GM19351 (cell line): ENCODE measurements at regions not wholly inside any gene's neighbourhood (a gene's known extent, or its start where the extent isn't known, plus 50 kb on each side); places are given as distances from the start of the nearest gene placed in this dataset.

ENCODE experiments used
- ATAC-seq: cut with Tn5 transposase; IDR thresholded peaks from one replicate; pipeline ENCODE4 v1.9.1; 2021; ENCODE audit warnings: mild to moderate bottlenecking, moderate library complexity; ENCODE audit not compliant: unreplicated experiment

GRCh38 chr9:115643948-115644727 is 509.5 kb upstream of the PAPPA start:
- ATAC-seq = no peak

- ATAC-seq = no peak
Observed at GRCh38 chr9:115649991-115650472, 503.6 kb upstream of the PAPPA start.

DNA sequence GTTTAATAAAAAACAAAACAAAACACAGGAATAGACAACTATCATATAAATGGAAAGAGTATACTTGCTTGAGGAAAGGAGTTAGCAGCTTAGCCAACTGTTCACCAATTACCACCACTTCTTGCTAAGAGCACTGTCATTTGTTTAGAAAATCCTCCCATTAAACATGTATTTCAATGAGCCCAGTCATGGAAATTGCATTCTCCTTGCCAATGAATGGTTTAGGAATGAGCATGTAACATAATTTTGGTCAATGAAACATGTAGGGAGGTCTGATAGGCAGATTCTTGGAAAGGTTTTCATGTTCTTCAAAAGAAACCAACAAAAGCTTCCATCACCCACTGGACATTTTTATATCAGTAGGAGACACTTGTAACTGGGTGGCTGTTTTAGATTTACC is 502.8 kb upstream of the PAPPA start:
- no peak for ATAC-seq

DNA sequence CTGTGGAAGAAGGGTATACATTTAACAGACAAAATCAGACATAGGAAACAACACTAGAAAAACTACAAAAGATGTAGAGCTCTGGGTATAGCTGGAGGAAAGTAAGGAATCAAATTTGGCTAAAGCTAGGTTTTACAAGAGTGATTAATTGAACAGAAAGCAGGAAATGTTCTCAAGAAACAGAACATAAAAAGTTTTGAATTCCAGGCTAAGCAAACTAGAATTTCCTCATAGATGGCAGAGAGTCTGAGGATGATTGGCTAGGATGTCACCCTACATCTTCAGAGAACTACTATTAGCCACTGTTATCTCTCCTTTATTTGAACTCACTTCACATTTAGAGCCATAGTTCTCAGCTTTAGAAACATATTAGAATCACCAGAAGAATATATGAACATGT is 502.1 kb upstream of the PAPPA start:
- no peak for ATAC-seq

DNA sequence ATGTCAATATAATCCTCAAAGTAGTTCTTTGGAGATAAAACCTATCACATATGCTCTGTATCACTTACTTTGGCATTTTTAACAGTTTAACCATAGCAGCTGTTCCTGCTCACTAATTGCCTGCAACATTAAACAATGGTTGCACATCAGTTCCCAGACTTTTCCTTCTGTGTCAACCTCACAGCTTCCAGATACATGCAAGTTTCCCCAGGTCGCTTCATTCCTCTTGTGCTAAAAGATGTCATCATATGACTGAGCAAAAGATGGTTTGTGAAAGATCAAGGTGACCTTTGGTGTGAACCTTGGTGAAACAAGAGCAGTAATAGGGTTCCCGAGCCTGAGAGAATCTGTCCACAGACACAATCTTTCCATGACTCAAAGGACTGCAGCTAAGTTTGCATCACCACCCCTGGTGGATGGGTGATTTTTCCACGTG is 500.4 kb upstream of the PAPPA start:
- no peak for ATAC-seq

DNA sequence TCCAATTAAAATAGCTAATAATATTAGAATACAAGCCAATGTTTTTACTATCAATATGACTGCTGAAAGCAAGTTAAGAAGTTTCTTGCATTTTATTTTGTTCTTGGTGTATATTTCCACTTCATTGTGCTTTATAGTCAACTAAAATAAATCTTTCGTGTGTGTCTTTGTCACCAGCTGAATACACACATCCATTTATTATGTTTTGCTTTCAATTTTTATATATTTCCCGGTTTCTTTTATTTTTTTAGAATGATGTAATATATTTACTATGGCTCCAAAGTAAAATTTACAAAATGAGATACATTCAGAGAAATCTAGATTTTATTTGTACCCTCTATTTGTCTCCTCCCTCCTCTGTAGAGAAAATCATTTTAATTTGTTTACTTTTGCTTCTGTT is 495.9 kb upstream of the PAPPA start:
- ATAC-seq = no peak

GRCh38 chr9:115665519-115665918 is 488.1 kb upstream of the PAPPA start:
- no peak for ATAC-seq

DNA sequence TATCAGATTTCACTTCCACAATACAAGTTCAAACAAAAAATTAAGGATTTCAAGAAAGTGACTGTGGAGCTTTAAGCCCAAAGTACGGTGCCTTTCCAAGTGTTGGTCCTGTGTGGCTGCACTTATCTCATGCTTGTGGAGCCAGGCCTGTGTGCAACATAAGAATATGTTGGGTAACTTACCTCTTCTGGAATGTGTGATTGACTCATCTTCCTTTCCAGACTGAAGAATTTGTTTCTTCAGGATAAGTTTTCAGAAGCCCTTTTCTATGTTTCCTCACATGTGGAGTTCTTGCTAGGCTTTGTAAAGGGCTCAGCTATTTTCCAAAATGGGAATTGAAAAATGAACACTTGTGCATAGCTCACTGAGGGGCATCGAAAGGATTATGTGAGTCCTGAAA is 485.1 kb upstream of the PAPPA start:
- ATAC-seq = no peak

DNA sequence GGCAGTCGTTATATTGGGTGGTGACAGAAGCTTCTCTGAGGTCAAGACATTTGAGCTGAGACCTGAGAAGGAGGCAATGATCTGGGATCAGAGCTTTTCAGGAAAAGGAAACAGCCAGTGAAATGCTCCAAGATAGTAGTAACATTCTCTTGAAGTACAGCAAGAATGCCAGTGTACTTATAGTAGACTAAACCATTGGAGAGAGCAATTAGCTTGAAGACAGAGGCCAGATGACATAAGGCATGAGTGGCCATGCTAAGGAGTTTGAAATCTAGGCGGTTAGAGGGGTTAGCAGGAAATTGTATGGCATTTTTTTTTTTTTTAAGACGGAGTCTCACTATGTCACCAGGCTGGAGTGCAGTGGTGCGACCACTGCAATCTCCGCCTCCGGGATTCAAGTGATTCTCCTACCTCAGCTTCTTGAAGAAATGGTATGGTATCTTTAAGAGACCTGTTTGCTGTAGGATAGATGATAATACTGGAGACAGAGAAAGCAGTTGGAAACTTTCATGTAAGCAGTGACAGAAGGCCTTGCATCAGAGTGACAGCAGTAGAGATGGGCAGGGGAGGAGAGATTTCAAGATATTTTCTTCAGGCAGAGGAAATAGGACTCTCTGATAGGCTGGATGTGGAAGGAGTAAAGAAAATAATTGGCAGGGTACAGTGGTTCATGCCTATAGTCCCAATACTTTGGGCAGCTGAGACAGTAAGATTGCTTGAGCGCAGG is 482.2 kb upstream of the PAPPA start:
- no peak for ATAC-seq

DNA sequence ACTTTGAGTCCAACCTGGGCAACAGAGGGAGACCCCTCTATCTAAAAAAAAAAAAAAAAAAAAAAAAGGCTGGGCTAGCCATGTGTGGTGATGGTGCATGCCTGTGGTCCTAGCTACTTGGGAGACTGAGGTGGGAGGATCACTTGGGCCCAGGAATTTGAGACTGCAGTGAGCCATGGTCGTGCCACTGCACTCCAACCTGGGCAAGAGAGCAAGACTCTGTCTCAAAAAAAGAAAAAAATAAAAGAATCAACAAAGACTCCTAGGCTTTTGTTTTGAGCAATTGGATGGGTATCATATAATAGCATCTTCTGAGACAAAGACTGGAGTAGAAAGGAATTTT is 481.7 kb upstream of the PAPPA start:
- no peak for ATAC-seq

- no peak for ATAC-seq
Observed at GRCh38 chr9:115672477-115673316, 480.9 kb upstream of the PAPPA start.

DNA sequence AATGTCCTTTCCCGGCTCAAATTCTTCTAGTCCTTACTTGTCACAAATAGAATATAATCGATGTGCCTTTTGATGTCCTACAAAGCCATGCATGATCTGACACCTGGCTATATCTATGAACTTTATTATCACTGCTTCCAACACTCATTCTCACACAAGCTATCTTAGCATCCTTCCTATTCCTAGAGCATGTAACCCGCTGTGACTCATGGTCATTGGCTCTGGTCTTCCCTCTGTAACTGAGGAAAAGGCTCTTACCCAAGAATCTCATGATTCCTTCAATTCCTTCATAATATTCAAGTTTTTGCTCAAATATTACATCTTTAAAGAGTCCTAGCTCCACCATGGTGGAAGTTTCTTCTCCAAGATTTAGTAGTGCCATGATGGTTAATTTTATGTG is 480.0 kb upstream of the PAPPA start:
- no peak for ATAC-seq

GRCh38 chr9:115674091-115674490 is 479.5 kb upstream of the PAPPA start:
- no peak for ATAC-seq

DNA sequence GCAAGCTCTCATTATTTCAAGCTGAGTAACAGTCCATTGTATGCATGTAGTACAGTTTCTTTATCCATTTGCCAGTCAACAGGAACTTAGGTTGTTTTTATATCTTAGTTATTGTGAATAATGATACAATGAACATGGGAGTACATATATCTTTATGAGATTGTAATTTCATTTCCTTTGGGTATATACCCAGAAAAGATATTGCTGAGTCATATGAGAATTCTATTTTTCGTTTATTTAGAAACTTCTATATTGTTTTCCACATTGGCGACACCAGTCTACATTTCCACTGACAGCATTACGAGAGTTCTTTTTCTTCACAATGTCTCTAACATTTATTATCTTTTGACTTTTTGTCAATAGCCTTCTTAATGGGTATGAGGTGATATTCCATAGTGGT is 477.8 kb upstream of the PAPPA start:
- ATAC-seq = no peak

GRCh38 chr9:115680231-115680630 is 473.4 kb upstream of the PAPPA start:
- no peak for ATAC-seq

- no peak for ATAC-seq
Observed at GRCh38 chr9:115681585-115681984, 472.0 kb upstream of the PAPPA start.

GRCh38 chr9:115686069-115686468 is 467.5 kb upstream of the PAPPA start:
- no peak for ATAC-seq

DNA sequence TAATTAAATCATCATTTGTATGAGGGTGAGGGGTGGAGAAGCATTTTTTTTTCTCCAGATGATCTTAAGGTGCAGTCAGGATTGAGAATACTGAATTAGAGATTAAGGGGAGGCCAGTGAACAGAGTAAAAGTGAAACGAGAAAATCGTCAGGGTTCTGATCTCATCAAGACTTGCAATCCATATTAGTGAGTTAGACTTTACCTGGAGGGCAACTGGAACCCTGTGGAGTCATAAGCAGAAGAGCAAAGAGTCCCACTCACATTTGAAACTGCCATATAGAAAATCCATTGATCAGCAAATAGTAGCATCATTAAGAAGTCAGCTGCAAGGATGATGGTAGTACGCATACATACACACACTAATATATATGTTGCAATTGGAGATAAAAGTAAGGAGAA is 466.2 kb upstream of the PAPPA start:
- ATAC-seq = no peak

GRCh38 chr9:115689331-115689730 is 464.3 kb upstream of the PAPPA start:
- no peak for ATAC-seq

DNA sequence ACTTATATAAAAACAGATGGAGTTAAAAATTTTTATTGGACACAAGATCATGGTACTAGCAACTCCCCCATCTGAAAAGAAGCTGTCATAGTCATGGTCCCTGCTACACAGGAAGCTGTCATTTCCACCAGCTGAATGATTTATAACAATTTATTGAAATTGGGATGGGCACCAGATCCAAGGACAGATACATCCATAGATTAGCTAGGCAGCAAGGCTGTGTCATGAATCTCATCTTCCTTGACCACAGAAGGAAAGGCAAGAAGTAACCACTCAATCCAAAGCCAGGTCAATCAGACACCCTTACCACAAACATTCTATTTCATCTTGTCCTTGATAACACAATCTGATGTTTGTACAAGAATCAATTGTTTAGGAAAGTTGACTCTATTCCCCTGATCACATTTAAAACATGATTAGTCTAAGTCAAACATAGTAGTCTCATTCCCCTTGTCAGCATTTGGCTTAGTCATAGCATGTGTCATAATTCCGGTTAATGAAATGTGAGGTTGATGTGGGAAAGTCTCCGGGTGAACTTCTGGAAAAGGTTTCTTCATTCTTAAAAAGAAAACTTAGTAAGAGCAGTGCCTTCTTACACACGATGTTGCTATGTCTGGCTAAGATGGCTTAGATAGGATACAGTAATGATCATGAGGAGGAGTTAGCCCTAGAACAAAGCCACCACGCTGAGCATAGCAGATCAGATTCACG is 462.6 kb upstream of the PAPPA start:
- ATAC-seq = no peak

- no peak for ATAC-seq
Observed at GRCh38 chr9:115691693-115692092, 461.9 kb upstream of the PAPPA start.
